Tibial nerve (tissue), 4 donors: ENCODE measurements at regions not wholly inside any gene's neighbourhood (a gene's known extent, or its start where the extent isn't known, plus 50 kb on each side); places are given as distances from the start of the nearest gene placed in this dataset.

Source experiments
- DNase-seq, 2 donors: peaks; one replicate each; pipeline ENCODE4 v3.0.0-alpha.2; 2019; ENCODE audit warnings: low spot score in 2 of 2
- H3K27ac ChIP-seq, 4 donors: fragments of 200-600 bp; sonication (generic) in 3 of 4; one replicate each; pipeline ENCODE4 v1.5.1; 2017 to 2019; ENCODE audit warnings: mild to moderate bottlenecking in 1 of 4
- H3K27me3 ChIP-seq, 2 donors: fragments of 200-600 bp; sonication (generic) in 1 of 2; one replicate each; pipeline versions ENCODE4 v1.5.1 to v1.6.0; 2017 to 2019
- H3K36me3 ChIP-seq, 3 donors: fragments of 200-600 bp; sonication (generic); one replicate each; pipeline ENCODE4 v1.5.1; 2018 to 2019
- H3K4me1 ChIP-seq, 4 donors: fragments of 200-600 bp; sonication (generic) in 3 of 4; one replicate each; pipeline ENCODE4 v1.5.1; 2017 to 2019
- H3K4me3 ChIP-seq, 4 donors: fragments of 200-600 bp; sonication (generic) in 3 of 4; one replicate each; pipeline ENCODE4 v1.5.1; 2017 to 2019; ENCODE audit warnings: mild to moderate bottlenecking in 1 of 4, moderate library complexity in 1 of 4
- H3K9me3 ChIP-seq, 4 donors: fragments of 200-600 bp; sonication (generic) in 3 of 4; one replicate each; pipeline ENCODE4 v1.5.1; 2017 to 2019
- EP300 ChIP-seq, 2 donors: sonication (generic); formaldehyde crosslinking; IDR thresholded peaks; one replicate each; pipeline ENCODE4 v1.6.1; 2017; ENCODE audit warnings: antibody characterized with exemption in 2 of 2, mild to moderate bottlenecking in 1 of 2
- POLR2A ChIP-seq, 2 donors: fragments of 450-650 bp; IDR thresholded peaks; one replicate each; pipeline ENCODE4 v1.6.1; 2017; ENCODE audit warnings: antibody characterized with exemption in 2 of 2, mild to moderate bottlenecking in 2 of 2, moderate library complexity in 2 of 2
- WGBS, 2 donors: methylation state at CpG; one replicate each; pipeline ENCODE4 v1.1.5; 2018; 5-methylcytosine and 5-hydroxymethylcytosine counted together
- TF ChIP-seq, protein P1 (sequence below), 5 experiments: fragments of 200-600 bp in 3 of 5; fragments of 450-650 bp in 2 of 5; sonication (generic) in 3 of 5; IDR thresholded peaks; one replicate each; pipeline ENCODE4 v1.5.1; 2016 to 2019; ENCODE audit warnings: antibody characterized with exemption in 5 of 5, mild to moderate bottlenecking in 3 of 5, moderate library complexity in 2 of 5

DNA sequence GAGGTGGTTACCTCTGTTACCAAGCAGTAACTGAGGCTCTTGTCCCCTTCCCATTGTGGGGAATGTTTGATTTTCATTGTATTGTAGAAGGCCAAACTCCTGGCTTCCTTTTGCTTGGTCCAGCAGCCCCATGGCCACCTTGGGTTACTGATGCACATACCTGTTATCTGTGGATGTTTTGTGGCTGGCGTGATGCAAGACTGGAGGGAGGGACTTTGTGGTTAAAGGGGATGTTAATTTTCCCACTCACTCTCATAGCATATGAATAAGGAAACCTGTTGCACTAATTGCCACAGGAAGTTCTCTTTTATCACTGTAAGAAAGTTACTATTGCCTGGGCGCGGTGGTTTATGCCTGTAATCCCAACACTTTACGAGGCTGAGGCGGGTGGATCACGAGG lies 168.6 kb upstream of the HS3ST4 start:
- Histone ChIP-seq H3K9me3 (no peaks in the 10 kb centered on the region), H3K4me1 (no peaks in the 10 kb centered on the region), H3K27me3 (no peaks in the 10 kb centered on the region), H3K36me3 (no peaks in the 10 kb centered on the region), H3K4me3 (no peak overlapping the region), H3K27ac (no peak overlapping the region)
- no peak for DNase-seq
- 81 to 83% methylated on average over 6 of the region's 6 CpGs for WGBS, 2 donors
- TF ChIP-seq, protein P1, sequence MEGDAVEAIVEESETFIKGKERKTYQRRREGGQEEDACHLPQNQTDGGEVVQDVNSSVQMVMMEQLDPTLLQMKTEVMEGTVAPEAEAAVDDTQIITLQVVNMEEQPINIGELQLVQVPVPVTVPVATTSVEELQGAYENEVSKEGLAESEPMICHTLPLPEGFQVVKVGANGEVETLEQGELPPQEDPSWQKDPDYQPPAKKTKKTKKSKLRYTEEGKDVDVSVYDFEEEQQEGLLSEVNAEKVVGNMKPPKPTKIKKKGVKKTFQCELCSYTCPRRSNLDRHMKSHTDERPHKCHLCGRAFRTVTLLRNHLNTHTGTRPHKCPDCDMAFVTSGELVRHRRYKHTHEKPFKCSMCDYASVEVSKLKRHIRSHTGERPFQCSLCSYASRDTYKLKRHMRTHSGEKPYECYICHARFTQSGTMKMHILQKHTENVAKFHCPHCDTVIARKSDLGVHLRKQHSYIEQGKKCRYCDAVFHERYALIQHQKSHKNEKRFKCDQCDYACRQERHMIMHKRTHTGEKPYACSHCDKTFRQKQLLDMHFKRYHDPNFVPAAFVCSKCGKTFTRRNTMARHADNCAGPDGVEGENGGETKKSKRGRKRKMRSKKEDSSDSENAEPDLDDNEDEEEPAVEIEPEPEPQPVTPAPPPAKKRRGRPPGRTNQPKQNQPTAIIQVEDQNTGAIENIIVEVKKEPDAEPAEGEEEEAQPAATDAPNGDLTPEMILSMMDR (IDR thresholded peaks at IDR 0.05): no peak
- TF ChIP-seq EP300 (IDR thresholded peaks at IDR 0.05) (no peak), POLR2A (IDR thresholded peaks at IDR 0.05) (no peak)

DNA sequence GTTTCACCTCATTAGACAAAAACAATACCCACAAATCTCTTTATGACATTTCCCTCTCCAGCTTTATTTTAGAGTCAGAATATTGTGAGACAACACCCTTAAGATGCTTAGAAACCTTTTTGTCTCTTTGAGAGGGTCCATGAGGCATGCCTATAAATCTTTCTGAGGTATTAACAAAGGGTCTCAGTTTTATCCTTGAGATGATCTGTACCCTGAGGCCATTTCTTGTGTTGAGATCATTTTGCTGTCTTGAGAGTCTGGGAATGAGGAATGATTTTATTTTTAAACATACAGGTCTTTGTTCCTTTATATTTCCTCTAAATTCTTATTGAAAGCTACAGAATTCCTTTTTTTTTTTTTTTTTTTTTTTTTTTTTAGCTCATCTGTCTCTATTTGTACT lies 179.7 kb upstream of the HS3ST4 start:
- Histone ChIP-seq H3K36me3 (no peaks in the 10 kb centered on the region), H3K27ac (no peak overlapping the region), H3K27me3 (no peaks in the 10 kb centered on the region), H3K4me3 (no peak overlapping the region), H3K9me3 (peaks cover 0 to 5% (median 0%) of the 10 kb centered on the region in 4 donors), H3K4me1 (no peaks in the 10 kb centered on the region)
- DNase-seq: no peak
- TF ChIP-seq, protein P1 (IDR thresholded peaks at IDR 0.05): no peak
- TF ChIP-seq EP300 (IDR thresholded peaks at IDR 0.05) (no peak), POLR2A (IDR thresholded peaks at IDR 0.05) (no peak)

DNA sequence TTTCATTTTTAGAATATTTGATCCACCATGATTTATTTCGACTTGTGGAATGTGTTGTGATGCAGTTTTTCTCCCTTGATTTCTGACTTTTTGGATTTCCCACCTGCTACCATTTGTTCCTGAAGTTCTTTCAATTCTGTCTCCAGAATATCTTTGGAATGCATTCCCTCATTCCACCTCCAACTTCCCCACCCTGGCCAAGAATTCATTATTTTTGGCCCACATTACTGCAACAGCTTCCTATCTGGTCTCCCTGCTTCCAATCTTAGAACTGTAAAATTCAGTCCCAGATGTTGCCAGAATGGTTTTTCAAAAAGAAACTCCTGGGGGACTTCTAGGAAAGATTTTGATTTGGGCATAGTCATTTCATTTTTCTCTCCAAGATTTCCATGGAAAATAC lies 182.3 kb upstream of the HS3ST4 start:
- H3K4me1 ChIP-seq: no peaks in the 10 kb centered on the region
- no peaks in the 10 kb centered on the region for H3K9me3 ChIP-seq
- no peaks in the 10 kb centered on the region for H3K36me3 ChIP-seq
- TF ChIP-seq POLR2A (IDR thresholded peaks at IDR 0.05) (no peak), EP300 (IDR thresholded peaks at IDR 0.05) (no peak)
- TF ChIP-seq, protein P1 (IDR thresholded peaks at IDR 0.05): no peak
- no peaks in the 10 kb centered on the region for H3K27me3 ChIP-seq
- 45 to 65% methylated on average over 1 of the region's 1 CpG for WGBS, 2 donors
- no peak overlapping the region for H3K27ac ChIP-seq
- DNase-seq: no peak
- H3K4me3 ChIP-seq: no peak overlapping the region

DNA sequence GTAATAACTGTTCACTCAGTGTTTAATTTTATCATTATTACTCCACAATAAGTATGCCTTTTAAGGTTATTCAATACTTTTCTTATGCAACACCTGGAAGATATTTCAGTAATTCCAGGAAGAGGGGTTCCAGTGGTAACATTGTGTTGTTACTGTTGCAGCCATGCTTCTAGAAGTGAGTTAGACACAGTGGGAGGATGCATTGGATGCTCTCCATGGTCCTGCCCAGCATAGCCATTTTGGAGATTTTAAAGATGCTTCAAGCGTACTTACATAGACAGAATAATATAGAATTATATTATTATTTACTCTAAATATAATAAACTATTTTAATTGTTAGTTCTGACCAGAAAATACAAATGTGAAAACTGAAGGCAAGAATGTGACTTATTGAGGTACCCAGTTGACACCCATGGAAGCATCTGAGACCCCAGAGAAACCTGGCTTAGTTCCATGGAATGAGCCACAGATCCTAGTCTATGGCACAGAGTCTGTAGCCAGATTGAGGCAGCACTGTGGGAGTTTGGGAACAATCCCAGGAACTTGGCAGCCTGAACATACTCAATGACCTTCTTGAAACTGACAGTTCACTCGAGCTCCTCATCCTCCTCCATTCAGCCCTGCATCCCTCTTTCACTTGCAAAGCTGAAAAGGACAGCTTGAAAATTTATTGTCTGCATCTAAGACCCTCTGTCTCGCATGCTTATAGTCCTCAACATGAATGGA lies 190.1 kb upstream of the HS3ST4 start:
- Histone ChIP-seq H3K27ac (no peak overlapping the region), H3K9me3 (no peaks in the 10 kb centered on the region), H3K4me1 (no peaks in the 10 kb centered on the region), H3K36me3 (no peaks in the 10 kb centered on the region), H3K4me3 (no peak overlapping the region), H3K27me3 (no peaks in the 10 kb centered on the region)
- TF ChIP-seq EP300 (IDR thresholded peaks at IDR 0.05): no peak
- TF ChIP-seq, protein P1 (IDR thresholded peaks at IDR 0.05): no peak
- TF ChIP-seq POLR2A (IDR thresholded peaks at IDR 0.05): no peak
- 53 to 60% methylated on average over 3 of the region's 3 CpGs for WGBS, 2 donors
- DNase-seq: no peak

DNA sequence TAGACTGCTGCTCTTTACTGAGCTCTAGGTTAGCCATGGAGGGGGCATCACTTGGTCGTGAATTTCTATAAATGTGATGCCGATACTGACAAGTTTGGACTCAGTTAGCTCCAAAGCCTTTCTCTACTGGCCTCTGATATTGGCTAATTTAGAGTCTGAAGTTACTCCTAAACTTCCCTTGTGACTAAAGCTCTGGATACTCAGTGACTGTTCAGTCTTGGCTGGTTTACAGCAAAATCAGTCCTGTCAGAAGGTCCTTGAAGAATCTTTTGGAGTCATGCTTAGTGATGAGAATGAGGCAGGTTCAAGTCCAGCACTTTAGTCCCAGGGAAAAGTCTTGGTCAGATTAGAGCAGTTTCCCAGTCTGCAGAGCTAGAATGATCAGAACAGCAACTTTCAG lies 197.5 kb upstream of the HS3ST4 start:
- H3K4me1 ChIP-seq: no peaks in the 10 kb centered on the region
- H3K27ac ChIP-seq: no peak overlapping the region
- no peaks in the 10 kb centered on the region for H3K36me3 ChIP-seq
- H3K9me3 ChIP-seq: peaks cover 0 to 4% (median 0%) of the 10 kb centered on the region in 4 donors
- H3K27me3 ChIP-seq: no peaks in the 10 kb centered on the region
- no peak for DNase-seq
- TF ChIP-seq, protein P1 (IDR thresholded peaks at IDR 0.05): no peak
- no peak for TF ChIP-seq EP300 (IDR thresholded peaks at IDR 0.05)
- no peak overlapping the region for H3K4me3 ChIP-seq
- WGBS, 2 donors: 73 to 86% methylated on average over 2 of the region's 2 CpGs
